Esophagus squamous epithelium (tissue), 4 donors: ENCODE measurements at regions not wholly inside any gene's neighbourhood (a gene's known extent, or its start where the extent isn't known, plus 50 kb on each side); places are given as distances from the start of the nearest gene placed in this dataset.

Experiments used
- CTCF ChIP-seq, 6 experiments: fragments of 450-650 bp in 4 of 6; fragments of 200-600 bp in 2 of 6; sonication (generic) in 2 of 6; IDR thresholded peaks; one replicate each; pipeline ENCODE4 v1.5.1; 2016 to 2019; ENCODE audit warnings: antibody characterized with exemption in 6 of 6, mild to moderate bottlenecking in 4 of 6, moderate library complexity in 4 of 6
- POLR2A ChIP-seq, 4 donors: fragments of 450-650 bp; IDR thresholded peaks; one replicate each; pipeline ENCODE4 v1.6.1; 2017; ENCODE audit warnings: antibody characterized with exemption in 4 of 4, mild to moderate bottlenecking in 4 of 4, moderate library complexity in 3 of 4

GRCh38 chr6:121504227-121504626 is 68.8 kb downstream of the GJA1 start:
- TF ChIP-seq CTCF (IDR thresholded peaks at IDR 0.05) (no peak), POLR2A (IDR thresholded peaks at IDR 0.05) (no peak)
